Esophagus squamous epithelium (tissue), 4 donors: ENCODE measurements at regions not wholly inside any gene's neighbourhood (a gene's known extent, or its start where the extent isn't known, plus 50 kb on each side); places are given as distances from the start of the nearest gene placed in this dataset.

Experiments used
- CTCF ChIP-seq, 6 experiments: fragments of 450-650 bp in 4 of 6; fragments of 200-600 bp in 2 of 6; sonication (generic) in 2 of 6; IDR thresholded peaks; one replicate each; pipeline ENCODE4 v1.5.1; 2016 to 2019; ENCODE audit warnings: antibody characterized with exemption in 6 of 6, mild to moderate bottlenecking in 4 of 6, moderate library complexity in 4 of 6
- POLR2A ChIP-seq, 4 donors: fragments of 450-650 bp; IDR thresholded peaks; one replicate each; pipeline ENCODE4 v1.6.1; 2017; ENCODE audit warnings: antibody characterized with exemption in 4 of 4, mild to moderate bottlenecking in 4 of 4, moderate library complexity in 3 of 4

DNA sequence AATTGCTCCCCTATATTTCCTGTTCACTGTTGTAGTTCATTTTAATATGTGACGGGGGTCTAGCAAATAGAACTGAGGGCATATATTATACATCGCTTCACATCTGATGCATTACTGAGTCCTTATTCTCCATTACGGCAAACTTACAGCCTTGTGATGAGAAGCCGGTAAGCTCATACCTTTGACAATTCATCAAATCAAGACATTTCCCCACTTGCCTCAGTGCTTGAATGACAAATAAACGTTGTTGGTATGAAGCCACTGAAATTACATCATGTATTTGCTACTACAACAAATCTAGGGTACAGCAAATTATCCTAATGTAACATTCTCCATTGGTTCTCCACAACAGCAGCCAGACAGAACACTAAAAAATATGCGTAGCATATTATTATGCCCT is 1999.8 kb downstream of the LRRC4C start:
- TF ChIP-seq CTCF (IDR thresholded peaks at IDR 0.05): no peak
- TF ChIP-seq POLR2A (IDR thresholded peaks at IDR 0.05): no peak
